ENCODE measurements at regions not wholly inside any gene's neighbourhood (a gene's known extent, or its start where the extent isn't known, plus 50 kb on each side); places are given as distances from the start of the nearest gene placed in this dataset.

- no peak overlapping the region for H3K27ac ChIP-seq
- DNase-seq (ENCODE audit: low read depth in 1 of 2, low spot score in 1 of 2) = no peak
- H3K36me3 ChIP-seq = no peaks in the 10 kb centered on the region
- H3K9me3 ChIP-seq (ENCODE audit: low read depth) = peaks cover 6% of the 10 kb centered on the region
- no peak for TF ChIP-seq CTCF (IDR thresholded peaks at IDR 0.05; ENCODE audit: low read depth, low read length)
- H3K27me3 ChIP-seq = no peaks in the 10 kb centered on the region
- H3K4me3 ChIP-seq = no peak overlapping the region
- no peaks in the 10 kb centered on the region for H3K4me1 ChIP-seq (ENCODE audit: low read depth)
Observed at GRCh38 chr9:91111226-91111625, 250.5 kb downstream of the AUH start.

- Histone ChIP-seq H3K9me3 (ENCODE audit: low read depth) (peaks cover 6% of the 10 kb centered on the region), H3K36me3 (no peaks in the 10 kb centered on the region), H3K4me3 (no peak overlapping the region), H3K27me3 (no peaks in the 10 kb centered on the region), H3K27ac (no peak overlapping the region), H3K4me1 (ENCODE audit: low read depth) (no peaks in the 10 kb centered on the region)
- no peak for TF ChIP-seq CTCF (IDR thresholded peaks at IDR 0.05; ENCODE audit: low read depth, low read length)
- no peak for DNase-seq (ENCODE audit: low read depth in 1 of 2, low spot score in 1 of 2)
Observed at GRCh38 chr9:91111876-91112275, 249.8 kb downstream of the AUH start.

GRCh38 chr9:91113016-91113415 is 248.7 kb downstream of the AUH start:
- peaks cover 6% of the 10 kb centered on the region for H3K9me3 ChIP-seq (ENCODE audit: low read depth)
- H3K36me3 ChIP-seq = no peaks in the 10 kb centered on the region
- no peak overlapping the region for H3K4me3 ChIP-seq
- H3K27ac ChIP-seq = no peak overlapping the region
- no peak for TF ChIP-seq CTCF (IDR thresholded peaks at IDR 0.05; ENCODE audit: low read depth, low read length)
- no peaks in the 10 kb centered on the region for H3K27me3 ChIP-seq
- H3K4me1 ChIP-seq (ENCODE audit: low read depth) = no peaks in the 10 kb centered on the region
- no peak for DNase-seq (ENCODE audit: low read depth in 1 of 2, low spot score in 1 of 2)

- DNase-seq (ENCODE audit: low read depth in 1 of 2, low spot score in 1 of 2) = no peak
- peaks cover 11% of the 10 kb centered on the region for H3K4me1 ChIP-seq (ENCODE audit: low read depth)
- H3K27me3 ChIP-seq = no peaks in the 10 kb centered on the region
- TF ChIP-seq CTCF (IDR thresholded peaks at IDR 0.05; ENCODE audit: low read depth, low read length) = no peak
- no peak overlapping the region for H3K27ac ChIP-seq
- no peak overlapping the region for H3K4me3 ChIP-seq
- H3K9me3 ChIP-seq (ENCODE audit: low read depth) = peaks cover 6% of the 10 kb centered on the region
- H3K36me3 ChIP-seq = no peaks in the 10 kb centered on the region
Observed at GRCh38 chr9:91114450-91114849, 247.3 kb downstream of the AUH start.

GRCh38 chr9:91116211-91116610 is 245.5 kb downstream of the AUH start:
- Histone ChIP-seq H3K27ac (no peak overlapping the region), H3K4me1 (ENCODE audit: low read depth) (peaks cover 24% of the 10 kb centered on the region), H3K27me3 (no peaks in the 10 kb centered on the region), H3K9me3 (ENCODE audit: low read depth) (no peaks in the 10 kb centered on the region), H3K36me3 (no peaks in the 10 kb centered on the region), H3K4me3 (no peak overlapping the region)
- DNase-seq (ENCODE audit: low read depth in 1 of 2, low spot score in 1 of 2) = no peak
- no peak for TF ChIP-seq CTCF (IDR thresholded peaks at IDR 0.05; ENCODE audit: low read depth, low read length)

- no peak for TF ChIP-seq CTCF (IDR thresholded peaks at IDR 0.05; ENCODE audit: low read depth, low read length)
- no peak for DNase-seq (ENCODE audit: low read depth in 1 of 2, low spot score in 1 of 2)
- Histone ChIP-seq H3K27me3 (no peaks in the 10 kb centered on the region), H3K4me1 (ENCODE audit: low read depth) (peaks cover 24% of the 10 kb centered on the region), H3K36me3 (no peaks in the 10 kb centered on the region), H3K4me3 (no peak overlapping the region), H3K27ac (no peak overlapping the region), H3K9me3 (ENCODE audit: low read depth) (no peaks in the 10 kb centered on the region)
Observed at GRCh38 chr9:91116711-91117110, 245.0 kb downstream of the AUH start.
